Kidney (tissue), 13 donors: ENCODE measurements at regions not wholly inside any gene's neighbourhood (a gene's known extent, or its start where the extent isn't known, plus 50 kb on each side); places are given as distances from the start of the nearest gene placed in this dataset.
"Not testable (repeated sequence)": the region's sequence is repeated elsewhere in the genome, so short reads cannot be mapped to it uniquely, and the experiment has no call there.

Source experiments
- DNase-seq, 5 donors: peaks; one replicate each; pipeline ENCODE4 v3.0.0-alpha.2; 2013 to 2020
- FAIRE-seq: peaks from 2 replicates; lab custom pipeline; 2012; peaks lifted over from hg19 to GRCh38; lab: Jason Lieb, UNC
- H3K27ac ChIP-seq, 2 donors: one replicate each; pipeline ENCODE4 v1.7.0; 2013; ENCODE audit warnings: low read depth in 2 of 2, low read length in 2 of 2, inconsistent platforms in 1 of 2
- H3K27me3 ChIP-seq: one replicate; pipeline ENCODE4 v1.7.1; 2013; ENCODE audit warnings: low read length, inconsistent platforms; ENCODE audit not compliant: control insufficient read depth, insufficient read depth
- H3K36me3 ChIP-seq, 3 donors: one replicate each; pipeline versions ENCODE4 v1.7.0 to v1.7.1; 2013; ENCODE audit warnings: low read length in 3 of 3, control low read depth in 1 of 3, inconsistent platforms in 1 of 3; ENCODE audit not compliant: insufficient read depth in 3 of 3, control insufficient read depth in 2 of 3
- H3K4me1 ChIP-seq, 3 donors: one replicate each; pipeline versions ENCODE4 v1.7.0 to v1.7.1; 2013; ENCODE audit warnings: low read length in 3 of 3, inconsistent platforms in 1 of 3, low read depth in 1 of 3; ENCODE audit not compliant: control insufficient read depth in 2 of 3, insufficient read depth in 2 of 3
- H3K4me3 ChIP-seq, 3 donors: one replicate each; pipeline versions ENCODE4 v1.7.0 to v1.8.1; 2013; ENCODE audit warnings: low read length in 3 of 3, control low read depth in 1 of 3, inconsistent platforms in 1 of 3
- H3K9ac ChIP-seq, 3 donors: one replicate each; pipeline versions ENCODE4 v1.7.0 to v1.7.1; 2013; ENCODE audit warnings: low read length in 3 of 3, control low read depth in 1 of 3, inconsistent platforms in 1 of 3
- H3K9me3 ChIP-seq, 3 donors: one replicate each; pipeline versions ENCODE4 v1.7.0 to v1.7.1; 2013; ENCODE audit warnings: low read length in 3 of 3, control low read depth in 1 of 3, inconsistent platforms in 1 of 3; ENCODE audit not compliant: control insufficient read depth in 2 of 3, insufficient read depth in 1 of 3
- intact Hi-C: fragments of 100-400 bp; cut with DNase I; formaldehyde crosslinking; loops from one replicate; pipeline ENCODE4 v1.11.1; 2022
- TF ChIP-seq, protein P1 (sequence below): IDR thresholded peaks from 3 replicates; pipeline ENCODE4 v1.5.1; 2012; ENCODE audit warnings: mild to moderate bottlenecking, moderate library complexity, borderline replicate concordance; ENCODE audit not compliant: insufficient read depth; ENCODE audit errors: extremely low read depth
- donor health status: control.
- donor health status: control.
- donor health status: control.
- donor health status: control.
- donor health status: control.
- donor health status: DM: yes; HTN: yes; CAD: no.
- donor health status: Normal renal cell carcinoma (clear cell type).

DNA sequence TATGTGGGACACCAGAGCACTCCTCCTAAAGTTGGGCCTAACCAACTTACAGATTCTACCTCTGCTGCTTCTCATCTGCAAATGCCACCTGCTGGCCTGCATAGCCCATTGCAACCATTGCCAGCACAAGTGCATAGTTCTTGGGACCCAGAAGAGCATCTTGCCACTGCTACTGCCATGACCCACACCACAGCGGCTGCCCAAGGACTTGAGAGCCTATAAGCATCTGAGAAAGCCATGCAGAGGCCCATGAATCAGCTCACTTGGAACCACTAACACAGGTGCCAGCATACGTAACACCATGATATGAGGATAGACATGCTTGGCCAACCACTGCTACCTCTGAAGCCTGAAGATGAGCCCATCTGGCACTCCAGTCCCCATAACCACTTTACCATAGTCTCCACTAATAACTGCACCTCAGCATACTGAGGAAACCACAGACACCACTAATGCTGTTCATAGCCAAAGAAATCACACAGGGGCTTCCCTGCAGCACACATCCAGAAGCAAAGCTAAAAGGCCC lies 258.1 kb upstream of the AGTR2 start:
- intact Hi-C loops, result no loop called here
- DNase-seq (no peak), FAIRE-seq (no peak)
- Histone ChIP-seq H3K4me3 (no peak overlapping the region), H3K9ac (no peak overlapping the region), H3K9me3 (no peaks in the 10 kb centered on the region), H3K27me3 (peaks cover 25% of the 10 kb centered on the region), H3K27ac (no peak overlapping the region), H3K4me1 (no peaks in the 10 kb centered on the region), H3K36me3 (no peaks in the 10 kb centered on the region)
- TF ChIP-seq, protein P1, sequence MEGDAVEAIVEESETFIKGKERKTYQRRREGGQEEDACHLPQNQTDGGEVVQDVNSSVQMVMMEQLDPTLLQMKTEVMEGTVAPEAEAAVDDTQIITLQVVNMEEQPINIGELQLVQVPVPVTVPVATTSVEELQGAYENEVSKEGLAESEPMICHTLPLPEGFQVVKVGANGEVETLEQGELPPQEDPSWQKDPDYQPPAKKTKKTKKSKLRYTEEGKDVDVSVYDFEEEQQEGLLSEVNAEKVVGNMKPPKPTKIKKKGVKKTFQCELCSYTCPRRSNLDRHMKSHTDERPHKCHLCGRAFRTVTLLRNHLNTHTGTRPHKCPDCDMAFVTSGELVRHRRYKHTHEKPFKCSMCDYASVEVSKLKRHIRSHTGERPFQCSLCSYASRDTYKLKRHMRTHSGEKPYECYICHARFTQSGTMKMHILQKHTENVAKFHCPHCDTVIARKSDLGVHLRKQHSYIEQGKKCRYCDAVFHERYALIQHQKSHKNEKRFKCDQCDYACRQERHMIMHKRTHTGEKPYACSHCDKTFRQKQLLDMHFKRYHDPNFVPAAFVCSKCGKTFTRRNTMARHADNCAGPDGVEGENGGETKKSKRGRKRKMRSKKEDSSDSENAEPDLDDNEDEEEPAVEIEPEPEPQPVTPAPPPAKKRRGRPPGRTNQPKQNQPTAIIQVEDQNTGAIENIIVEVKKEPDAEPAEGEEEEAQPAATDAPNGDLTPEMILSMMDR, result no peak

DNA sequence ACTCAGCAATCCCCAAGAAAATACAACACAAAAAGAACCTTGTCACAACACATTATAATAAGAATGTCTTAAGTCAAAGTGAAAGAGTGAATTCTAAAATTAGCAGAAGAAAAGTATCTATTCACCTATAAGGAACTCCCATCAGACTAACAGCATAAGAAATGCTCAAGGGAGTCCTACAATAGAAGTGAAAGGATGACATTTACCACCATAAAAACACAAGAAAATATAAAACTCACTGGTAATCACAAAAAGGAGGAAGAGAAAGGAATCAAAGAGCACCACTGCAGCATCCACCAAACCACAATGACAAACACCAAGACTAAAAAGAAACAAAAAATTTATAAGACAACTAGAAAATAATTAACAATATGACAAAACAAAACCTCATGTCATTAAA lies 257.0 kb upstream of the AGTR2 start:
- intact Hi-C loops, result no loop called here
- Histone ChIP-seq H3K27ac (no peak overlapping the region), H3K27me3 (peaks cover 16% of the 10 kb centered on the region), H3K4me1 (no peaks in the 10 kb centered on the region), H3K36me3 (no peaks in the 10 kb centered on the region), H3K9me3 (no peaks in the 10 kb centered on the region), H3K4me3 (no peak overlapping the region), H3K9ac (no peak overlapping the region)
- DNase-seq (no peak), FAIRE-seq (no peak)
- TF ChIP-seq, protein P1, result no peak

DNA sequence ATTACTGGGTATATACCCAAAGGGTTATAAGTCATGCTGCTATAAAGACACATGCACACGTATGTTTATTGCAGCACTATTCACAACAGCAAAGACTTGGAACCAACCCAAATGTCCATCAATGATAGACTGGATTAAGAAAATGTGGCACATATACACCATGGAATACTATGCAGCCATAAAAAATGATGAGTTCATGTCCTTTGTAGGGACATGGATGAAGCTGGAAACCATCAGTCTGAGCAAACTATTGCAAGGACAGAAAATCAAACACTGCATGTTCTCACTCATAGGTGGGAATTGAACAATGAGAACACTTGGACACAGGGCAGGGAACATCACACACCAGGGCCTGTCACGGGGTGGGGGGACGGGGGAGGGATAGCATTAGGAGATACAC lies 254.9 kb upstream of the AGTR2 start:
- H3K9ac ChIP-seq, DNase-seq, H3K27ac ChIP-seq, H3K4me3 ChIP-seq, H3K9me3 ChIP-seq, H3K4me1 ChIP-seq, FAIRE-seq, intact Hi-C loops, H3K36me3 ChIP-seq: not testable (repeated sequence)
- H3K27me3 ChIP-seq, result peaks cover 10% of the 10 kb centered on the region

DNA sequence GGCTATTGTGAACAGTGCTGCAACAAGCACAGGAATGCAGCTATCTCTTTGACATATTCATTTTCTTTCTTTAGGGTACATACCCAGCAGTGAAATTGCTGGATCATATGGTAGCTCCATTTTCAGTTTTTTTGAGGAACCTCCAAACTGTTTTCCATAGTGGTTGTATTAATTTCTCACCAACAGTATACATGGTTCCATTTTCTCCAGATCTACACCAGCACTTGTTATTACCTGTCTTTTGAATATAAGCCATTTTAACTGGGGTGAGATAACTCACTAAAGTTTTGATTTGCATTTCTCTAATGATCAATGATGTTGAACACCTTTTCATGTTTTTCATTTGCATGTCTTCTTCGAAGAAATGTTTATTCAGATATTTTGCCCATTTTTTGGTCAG lies 241.1 kb upstream of the AGTR2 start:
- no peak for FAIRE-seq
- H3K9me3 ChIP-seq, result peaks cover 0 to 4% (median 0%) of the 10 kb centered on the region in 3 donors
- no peak for DNase-seq
- H3K9ac ChIP-seq, result no peak overlapping the region
- H3K4me3 ChIP-seq, result no peak overlapping the region
- intact Hi-C loops, result no loop called here
- H3K4me1 ChIP-seq, result no peaks in the 10 kb centered on the region
- H3K36me3 ChIP-seq, result no peaks in the 10 kb centered on the region
- peaks cover 11% of the 10 kb centered on the region for H3K27me3 ChIP-seq
- TF ChIP-seq, protein P1, result no peak
- H3K27ac ChIP-seq, result no peak overlapping the region
